Erythroblast (primary cell): ENCODE measurements at regions not wholly inside any gene's neighbourhood (a gene's known extent, or its start where the extent isn't known, plus 50 kb on each side); places are given as distances from the start of the nearest gene placed in this dataset.

Experiments used
- GATA1 ChIP-seq: IDR thresholded peaks from 2 replicates; pipeline ENCODE4 v1.6.1; 2011; ENCODE audit warnings: low read depth, mild to moderate bottlenecking, control low read depth, low read length, moderate library complexity
- POLR2A ChIP-seq: IDR thresholded peaks from 2 replicates; pipeline ENCODE4 v1.6.1; 2011; ENCODE audit warnings: mild to moderate bottlenecking, low read length

DNA sequence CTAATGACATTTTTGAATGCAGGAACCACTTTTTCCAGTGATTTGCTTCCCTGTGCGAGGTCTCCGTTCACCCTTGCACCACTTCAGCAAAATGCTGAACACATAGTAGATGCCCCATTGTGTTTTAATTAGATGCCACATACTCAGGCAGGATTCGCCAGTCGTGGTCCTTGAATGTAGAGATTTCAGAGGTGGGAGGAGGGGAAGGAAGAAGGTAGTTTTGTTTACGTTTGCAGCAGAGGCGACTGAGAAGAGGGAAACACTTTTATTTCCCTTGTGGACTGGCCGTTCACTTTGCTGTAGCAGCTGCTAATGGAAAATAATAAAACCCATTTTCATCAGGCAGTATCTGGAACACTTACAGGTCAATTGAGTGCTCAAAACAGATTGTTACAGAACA is 262.8 kb upstream of the TBL1XR1 start:
- TF ChIP-seq POLR2A: no peak
- no peak for TF ChIP-seq GATA1
